HCT116 (cell line): ENCODE measurements at regions not wholly inside any gene's neighbourhood (a gene's known extent, or its start where the extent isn't known, plus 50 kb on each side); places are given as distances from the start of the nearest gene placed in this dataset.

Experiments
- ATAC-seq: fragments of 200-7000 bp; cut with Tn5 transposase; 2 replicates; pipeline ENCODE4 v1.9.1; 2020; ENCODE audit warnings: mild to moderate bottlenecking, moderate library complexity
- BruUV-seq: library from RNA; stranded (reverse); fragments of 400-500 nt; replicated peaks from 2 replicates; lab custom pipeline; 2021; lab: Mats Ljungman, UMichigan
- CTCF ChIA-PET: fragments of 300-600 bp; sonication (Branson Sonifier 250); formaldehyde crosslinking; loops from one replicate; lab custom pipeline; 2021; ENCODE audit warnings: antibody characterized with exemption; lab: Charles Lee
- POLR2A ChIA-PET: fragments of 300-600, 350-600 bp; sonication (Branson Sonifier 250); formaldehyde crosslinking; loops from one replicate; lab custom pipeline; 2021; ENCODE audit warnings: antibody characterized with exemption; lab: Charles Lee
- RAD21 ChIA-PET, 2 experiments: fragments of 300-600 bp; sonication (Branson Sonifier 250); formaldehyde crosslinking; loops; one replicate each; lab custom pipeline; 2023; ENCODE audit warnings: low total read pairs in 2 of 2; ENCODE audit not compliant: uncharacterized antibody in 2 of 2, unreplicated experiment in 2 of 2, low non-redundant PET in 1 of 2; lab: Charles Lee
- DNase-seq: peaks from one replicate; pipeline ENCODE4 v3.0.0-alpha.2; 2010; ENCODE audit warnings: low read depth, low spot score
- H2AFZ ChIP-seq: fragments of 200-600 bp; shearing (Covaris generic), sonication (generic); 2 replicates; pipeline ENCODE4 v1.6.1; 2017; ENCODE audit warnings: low read depth, mixed run types, mixed read lengths, antibody characterized with exemption, low read length; ENCODE audit not compliant: poor library complexity, severe bottlenecking
- H3K27ac ChIP-seq: 2 replicates; pipeline ENCODE4 v1.5.1; 2012; ENCODE audit warnings: low read depth, low read length
- H3K27me3 ChIP-seq: fragments of 200-600 bp; sonication (generic); 2 replicates; pipeline ENCODE4 v1.6.1; 2016; ENCODE audit warnings: mixed run types, low read length, mixed read lengths; ENCODE audit not compliant: insufficient read depth
- H3K36me3 ChIP-seq, 2 experiments: fragments of 200-500 bp in 1 of 2; fragments of 200-600 bp in 1 of 2; sonication (Bioruptor generic) in 1 of 2; sonication (generic) in 1 of 2; 2 replicates each; pipeline versions ENCODE4 v1.5.1 to v1.6.1; 2014 to 2016; ENCODE audit warnings: low read length in 2 of 2, inconsistent platforms in 1 of 2, mixed read lengths in 1 of 2, mixed run types in 1 of 2; ENCODE audit not compliant: insufficient read depth in 2 of 2, control insufficient read depth in 1 of 2
- H3K4me1 ChIP-seq, 2 experiments: fragments of 200-600 bp in 1 of 2; sonication (generic) in 1 of 2; 2 replicates each; pipeline versions ENCODE4 v1.5.1 to v1.6.1; 2012 to 2017; ENCODE audit warnings: low read length in 2 of 2, inconsistent platforms in 1 of 2, mild to moderate bottlenecking in 1 of 2, mixed read lengths in 1 of 2, mixed run types in 1 of 2, moderate library complexity in 1 of 2; ENCODE audit not compliant: insufficient read depth in 2 of 2, control insufficient read depth in 1 of 2
- H3K4me2 ChIP-seq: fragments of 200-600 bp; sonication (generic); 2 replicates; pipeline ENCODE4 v1.6.1; 2017; ENCODE audit warnings: mixed run types, low read length, mixed read lengths
- H3K4me3 ChIP-seq, 2 experiments: fragments of 200-600 bp in 1 of 2; sonication (generic) in 1 of 2; replicated peaks in 1 of 2; 2 replicates each; pipeline ENCODE4 v1.5.1; 2011 to 2016; ENCODE audit warnings: low read length in 2 of 2, control low read depth in 1 of 2, low read depth in 1 of 2, mild to moderate bottlenecking in 1 of 2, mixed read lengths in 1 of 2, mixed run types in 1 of 2
- H3K79me2 ChIP-seq: fragments of 200-600 bp; sonication (generic); 2 replicates; pipeline ENCODE4 v1.6.1; 2017; ENCODE audit warnings: mild to moderate bottlenecking, mixed run types, low read length, moderate library complexity, mixed read lengths; ENCODE audit not compliant: insufficient read depth
- H3K9ac ChIP-seq: fragments of 200-600 bp; sonication (generic); 2 replicates; pipeline ENCODE4 v1.6.1; 2016; ENCODE audit warnings: low read length, mixed read lengths
- H3K9me2 ChIP-seq: fragments of 200-600 bp; sonication (generic), shearing (Covaris generic); 2 replicates; pipeline ENCODE4 v1.6.1; 2017; ENCODE audit warnings: mixed run types, mild to moderate bottlenecking, moderate library complexity; ENCODE audit not compliant: insufficient read depth
- H3K9me3 ChIP-seq, 2 experiments: fragments of 200-500 bp in 1 of 2; fragments of 200-600 bp in 1 of 2; sonication (Bioruptor generic) in 1 of 2; sonication (generic) in 1 of 2; 2 replicates each; pipeline ENCODE4 v1.6.1; 2014 to 2017; ENCODE audit warnings: low read length in 2 of 2, mixed read lengths in 2 of 2, inconsistent platforms in 1 of 2, low read depth in 1 of 2, mild to moderate bottlenecking in 1 of 2, mixed run types in 1 of 2, moderate library complexity in 1 of 2; ENCODE audit not compliant: control insufficient read depth in 1 of 2, insufficient read depth in 1 of 2
- H4K20me1 ChIP-seq: fragments of 200-600 bp; sonication (generic), shearing (Covaris generic); 2 replicates; pipeline ENCODE4 v1.6.1; 2017; ENCODE audit warnings: mixed run types, mild to moderate bottlenecking, moderate library complexity; ENCODE audit not compliant: insufficient read depth
- CBX3 ChIP-seq: IDR thresholded peaks from 2 replicates; pipeline ENCODE4 v1.6.1; 2012; ENCODE audit warnings: low read depth
- CEBPB ChIP-seq: IDR thresholded peaks from 2 replicates; pipeline ENCODE4 v1.6.1; 2012; ENCODE audit warnings: low read depth
- EGR1 ChIP-seq: IDR thresholded peaks from 2 replicates; pipeline ENCODE4 v1.6.1; 2012; ENCODE audit warnings: low read depth
- ELF1 ChIP-seq: IDR thresholded peaks from 2 replicates; pipeline ENCODE4 v1.6.1; 2012; ENCODE audit warnings: low read depth, borderline replicate concordance
- EZH2 ChIP-seq: fragments of 200-600 bp; sonication (generic); IDR thresholded peaks from 2 replicates; pipeline ENCODE4 v1.6.1; 2017; ENCODE audit warnings: antibody characterized with exemption, mixed run types
- FOSL1 ChIP-seq: IDR thresholded peaks from 2 replicates; pipeline ENCODE4 v1.6.1; 2012; ENCODE audit warnings: low read depth
- JUND ChIP-seq: IDR thresholded peaks from 2 replicates; pipeline ENCODE4 v1.6.1; 2012
- SP1 ChIP-seq: IDR thresholded peaks from 2 replicates; pipeline ENCODE4 v1.6.1; 2012; ENCODE audit warnings: low read depth
- TCF7L2 ChIP-seq: IDR thresholded peaks from 2 replicates; pipeline ENCODE4 v1.7.0; 2011; ENCODE audit warnings: borderline replicate concordance, inconsistent platforms; ENCODE audit not compliant: insufficient read depth, insufficient read length; ENCODE audit errors: extremely low read depth
- YY1 ChIP-seq: IDR thresholded peaks from 2 replicates; pipeline ENCODE4 v1.6.1; 2011; ENCODE audit warnings: low read length, low read depth, moderate library complexity, mild to moderate bottlenecking; ENCODE audit not compliant: insufficient replicate concordance; ENCODE audit errors: extremely low read depth
- ZNF274 ChIP-seq: fragments of 200-500 bp; sonication (Bioruptor generic); IDR thresholded peaks from 2 replicates; pipeline ENCODE4 v1.6.1; 2014; ENCODE audit warnings: mild to moderate bottlenecking, low read depth, low read length, inconsistent platforms
- intact Hi-C: fragments of 100-400 bp; cut with micrococcal nuclease; formaldehyde crosslinking; loops from 2 replicates; pipeline ENCODE4 v1.10.0; 2022
- TF ChIP-seq, protein P1 (sequence below): IDR thresholded peaks from 2 replicates; pipeline ENCODE4 v1.6.1; 2012
- TF ChIP-seq, protein P2 (sequence below), 3 experiments: fragments of 200-600 bp in 1 of 3; sonication (generic) in 1 of 3; IDR thresholded peaks in 2 of 3; conservative IDR thresholded peaks in 1 of 3; 2 replicates each; pipeline ENCODE4 v1.5.1; 2012 to 2017; ENCODE audit warnings: low read depth in 2 of 3, low read length in 2 of 3, antibody characterized with exemption in 1 of 3, borderline replicate concordance in 1 of 3, control low read depth in 1 of 3, mild to moderate bottlenecking in 1 of 3, mixed read lengths in 1 of 3, mixed run types in 1 of 3, moderate library complexity in 1 of 3; ENCODE audit not compliant: insufficient read depth in 1 of 3
- TF ChIP-seq, protein P3 (sequence below): IDR thresholded peaks from 2 replicates; pipeline ENCODE4 v1.6.1; 2012; ENCODE audit warnings: low read depth

DNA sequence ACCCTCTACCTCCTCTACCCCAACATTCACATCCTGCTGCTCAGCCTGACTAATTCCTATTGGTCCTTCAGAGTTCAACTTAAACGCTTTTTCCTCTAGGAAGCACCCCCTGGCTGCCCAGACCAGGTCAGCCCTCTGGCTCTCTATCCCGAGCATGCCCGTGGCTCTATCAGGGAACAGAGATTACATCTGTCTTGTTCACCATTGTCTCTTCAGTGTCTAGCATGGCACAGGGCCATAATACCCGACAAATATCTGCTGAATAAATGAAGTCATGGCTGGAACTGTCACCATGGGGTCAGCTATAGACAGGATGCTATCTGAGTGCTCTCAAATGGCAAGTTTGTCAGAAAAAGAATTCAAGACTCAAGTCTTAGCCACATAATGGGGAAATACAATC is 296.9 kb upstream of the CHRNA7 start:
- DNase-seq = no peak
- RAD21 ChIA-PET = no interaction called here
- Histone ChIP-seq H3K9me3 (no peaks in the 10 kb centered on the region), H3K79me2 (no peaks in the 10 kb centered on the region), H3K4me3 (no peak overlapping the region), H3K9ac (no peak overlapping the region), H2AFZ (no peak overlapping the region), H3K4me2 (no peak overlapping the region), H3K36me3 (no peaks in the 10 kb centered on the region), H3K9me2 (no peaks in the 10 kb centered on the region), H3K27me3 (peaks cover 38% of the 10 kb centered on the region), H3K4me1 (no peaks in the 10 kb centered on the region), H4K20me1 (no peaks in the 10 kb centered on the region), H3K27ac (no peak overlapping the region)
- ATAC-seq = no peak
- intact Hi-C loops = no loop called here
- POLR2A ChIA-PET = no interaction called here
- CTCF ChIA-PET = no interaction called here
- TF ChIP-seq ZNF274 (no peak), ELF1 (no peak), JUND (no peak), CBX3 (no peak), SP1 (no peak), EZH2 (no peak)
- TF ChIP-seq, protein P1, sequence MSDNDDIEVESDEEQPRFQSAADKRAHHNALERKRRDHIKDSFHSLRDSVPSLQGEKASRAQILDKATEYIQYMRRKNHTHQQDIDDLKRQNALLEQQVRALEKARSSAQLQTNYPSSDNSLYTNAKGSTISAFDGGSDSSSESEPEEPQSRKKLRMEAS = no peak
- no TSS peak for BruUV-seq

DNA sequence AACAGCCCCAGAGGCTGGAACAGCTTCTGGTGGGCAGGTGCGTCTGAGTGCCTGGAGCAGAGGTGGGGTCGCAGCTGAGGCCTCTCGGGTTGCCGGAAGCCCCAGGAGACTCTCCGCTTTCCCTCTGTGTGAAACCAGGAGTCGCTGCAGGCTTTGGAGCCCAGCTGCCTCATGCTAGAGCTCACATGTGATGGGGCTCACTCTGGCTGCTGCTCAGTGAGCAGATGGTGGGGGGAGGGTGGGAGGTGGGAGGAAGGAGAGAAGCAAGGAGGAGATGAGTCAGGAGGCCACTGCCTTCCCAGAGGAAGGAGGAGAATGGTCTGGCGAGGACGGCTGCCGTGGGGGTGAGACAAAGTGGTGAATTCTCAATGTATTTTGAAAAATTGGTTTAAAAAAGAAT is 290.1 kb upstream of the CHRNA7 start:
- no peaks in the 10 kb centered on the region for H3K36me3 ChIP-seq
- H4K20me1 ChIP-seq = no peaks in the 10 kb centered on the region
- H3K9ac ChIP-seq = no peak overlapping the region
- H3K27ac ChIP-seq = no peak overlapping the region
- no peaks in the 10 kb centered on the region for H3K79me2 ChIP-seq
- ATAC-seq = no peak
- H2AFZ ChIP-seq = no peak overlapping the region
- intact Hi-C loops = no loop called here
- POLR2A ChIA-PET = no interaction called here
- H3K27me3 ChIP-seq = peaks cover 15% of the 10 kb centered on the region
- peaks cover 0 to 11% of the 10 kb centered on the region in 2 experiments; a peak in 2 of 4 replicates for H3K9me3 ChIP-seq
- CTCF ChIA-PET = no interaction called here
- no peak overlapping the region for H3K4me2 ChIP-seq
- RAD21 ChIA-PET = no interaction called here
- BruUV-seq = no TSS peak
- H3K4me3 ChIP-seq = no peak overlapping the region
- H3K4me1 ChIP-seq = no peaks in the 10 kb centered on the region
- DNase-seq = no peak
- H3K9me2 ChIP-seq = no peaks in the 10 kb centered on the region
- TF ChIP-seq FOSL1 (no peak), TCF7L2 (no peak), SP1 (no peak), YY1 (no peak), EGR1 (no peak), CEBPB (no peak)
- TF ChIP-seq, protein P1 = no peak
- TF ChIP-seq, protein P2, sequence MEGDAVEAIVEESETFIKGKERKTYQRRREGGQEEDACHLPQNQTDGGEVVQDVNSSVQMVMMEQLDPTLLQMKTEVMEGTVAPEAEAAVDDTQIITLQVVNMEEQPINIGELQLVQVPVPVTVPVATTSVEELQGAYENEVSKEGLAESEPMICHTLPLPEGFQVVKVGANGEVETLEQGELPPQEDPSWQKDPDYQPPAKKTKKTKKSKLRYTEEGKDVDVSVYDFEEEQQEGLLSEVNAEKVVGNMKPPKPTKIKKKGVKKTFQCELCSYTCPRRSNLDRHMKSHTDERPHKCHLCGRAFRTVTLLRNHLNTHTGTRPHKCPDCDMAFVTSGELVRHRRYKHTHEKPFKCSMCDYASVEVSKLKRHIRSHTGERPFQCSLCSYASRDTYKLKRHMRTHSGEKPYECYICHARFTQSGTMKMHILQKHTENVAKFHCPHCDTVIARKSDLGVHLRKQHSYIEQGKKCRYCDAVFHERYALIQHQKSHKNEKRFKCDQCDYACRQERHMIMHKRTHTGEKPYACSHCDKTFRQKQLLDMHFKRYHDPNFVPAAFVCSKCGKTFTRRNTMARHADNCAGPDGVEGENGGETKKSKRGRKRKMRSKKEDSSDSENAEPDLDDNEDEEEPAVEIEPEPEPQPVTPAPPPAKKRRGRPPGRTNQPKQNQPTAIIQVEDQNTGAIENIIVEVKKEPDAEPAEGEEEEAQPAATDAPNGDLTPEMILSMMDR (IDR thresholded peaks at IDR 0.05 in 2 of 3, conservative IDR thresholded peaks at IDR 0.05 in 1 of 3; ENCODE audit: borderline replicate concordance in 1 of 3, insufficient read depth in 1 of 3, low read depth in 2 of 3, low read length in 2 of 3) = no peak
- TF ChIP-seq, protein P3, sequence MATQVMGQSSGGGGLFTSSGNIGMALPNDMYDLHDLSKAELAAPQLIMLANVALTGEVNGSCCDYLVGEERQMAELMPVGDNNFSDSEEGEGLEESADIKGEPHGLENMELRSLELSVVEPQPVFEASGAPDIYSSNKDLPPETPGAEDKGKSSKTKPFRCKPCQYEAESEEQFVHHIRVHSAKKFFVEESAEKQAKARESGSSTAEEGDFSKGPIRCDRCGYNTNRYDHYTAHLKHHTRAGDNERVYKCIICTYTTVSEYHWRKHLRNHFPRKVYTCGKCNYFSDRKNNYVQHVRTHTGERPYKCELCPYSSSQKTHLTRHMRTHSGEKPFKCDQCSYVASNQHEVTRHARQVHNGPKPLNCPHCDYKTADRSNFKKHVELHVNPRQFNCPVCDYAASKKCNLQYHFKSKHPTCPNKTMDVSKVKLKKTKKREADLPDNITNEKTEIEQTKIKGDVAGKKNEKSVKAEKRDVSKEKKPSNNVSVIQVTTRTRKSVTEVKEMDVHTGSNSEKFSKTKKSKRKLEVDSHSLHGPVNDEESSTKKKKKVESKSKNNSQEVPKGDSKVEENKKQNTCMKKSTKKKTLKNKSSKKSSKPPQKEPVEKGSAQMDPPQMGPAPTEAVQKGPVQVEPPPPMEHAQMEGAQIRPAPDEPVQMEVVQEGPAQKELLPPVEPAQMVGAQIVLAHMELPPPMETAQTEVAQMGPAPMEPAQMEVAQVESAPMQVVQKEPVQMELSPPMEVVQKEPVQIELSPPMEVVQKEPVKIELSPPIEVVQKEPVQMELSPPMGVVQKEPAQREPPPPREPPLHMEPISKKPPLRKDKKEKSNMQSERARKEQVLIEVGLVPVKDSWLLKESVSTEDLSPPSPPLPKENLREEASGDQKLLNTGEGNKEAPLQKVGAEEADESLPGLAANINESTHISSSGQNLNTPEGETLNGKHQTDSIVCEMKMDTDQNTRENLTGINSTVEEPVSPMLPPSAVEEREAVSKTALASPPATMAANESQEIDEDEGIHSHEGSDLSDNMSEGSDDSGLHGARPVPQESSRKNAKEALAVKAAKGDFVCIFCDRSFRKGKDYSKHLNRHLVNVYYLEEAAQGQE = no peak
